ENCODE measurements at regions not wholly inside any gene's neighbourhood (a gene's known extent, or its start where the extent isn't known, plus 50 kb on each side); places are given as distances from the start of the nearest gene placed in this dataset.

DNA sequence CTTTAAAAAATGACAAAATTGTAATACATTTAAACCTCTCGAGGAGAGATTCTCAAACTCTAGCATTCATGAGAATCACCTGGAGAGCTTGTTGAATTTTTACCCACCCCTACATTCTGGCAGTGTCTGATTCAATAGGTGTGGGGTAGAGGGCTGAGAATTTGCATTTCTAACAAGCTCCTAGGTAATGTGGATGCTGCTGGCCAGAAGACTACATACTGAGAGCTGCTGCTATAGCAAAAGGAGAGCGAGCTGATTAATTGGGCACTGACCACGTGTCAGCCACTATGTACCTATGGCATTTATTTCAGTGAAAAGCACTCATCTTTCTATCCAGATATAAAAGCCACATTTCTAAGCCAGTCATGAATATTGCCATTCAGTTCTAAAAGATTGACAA is 169.0 kb upstream of the NRSN1 start:
- H2BK12ac ChIP-seq (ENCODE audit: insufficient read length, low read depth, low read length): no peak overlapping the region
- Mint-ChIP-seq H3K9me3 (no peaks in the 10 kb centered on the region), H3K4me3 (no peak overlapping the region), H3K27me3 (ENCODE audit: low read depth) (no peaks in the 10 kb centered on the region), H3K36me3 (ENCODE audit: insufficient read depth in 1 of 3, low read depth in 3 of 3) (no peaks in the 10 kb centered on the region), H3K27ac (no peak overlapping the region), H3K4me1 (peaks cover 13 to 18% of the 10 kb centered on the region in 2 experiments)
- H3K79me1 ChIP-seq (ENCODE audit: insufficient read depth, low read depth, low read length, poor library complexity, severe bottlenecking): no peaks in the 10 kb centered on the region
- no peak overlapping the region for H3T11ph ChIP-seq (ENCODE audit: low read length)
- no peak overlapping the region for H3K56ac ChIP-seq (ENCODE audit: insufficient read length, low read depth, low read length)
- no peak for TF ChIP-seq CTCF (conservative IDR thresholded peaks at IDR 0.05)
- no peaks in the 10 kb centered on the region for H3K4me1 ChIP-seq (ENCODE audit: insufficient read depth, low read length)
- H3K23me2 ChIP-seq (ENCODE audit: insufficient read length, low read depth, low read length, poor library complexity, severe bottlenecking): no peaks in the 10 kb centered on the region
- H4K20me1 ChIP-seq (ENCODE audit: control insufficient read depth, insufficient read depth, insufficient read length): no peaks in the 10 kb centered on the region
- H2BK15ac ChIP-seq (ENCODE audit: low read depth, low read length): no peak overlapping the region
- no peak overlapping the region for H3K23ac ChIP-seq (ENCODE audit: insufficient read length, low read depth, low read length)
- no peak overlapping the region for H3K9ac ChIP-seq (ENCODE audit: extremely low read depth, insufficient read length, low read length)
- H4K8ac ChIP-seq (replicated peaks; ENCODE audit: insufficient read length, low read depth, low read length): no peak overlapping the region
- H3K4me2 ChIP-seq (ENCODE audit: insufficient read depth, insufficient read length, low read length): no peak overlapping the region
- no peak overlapping the region for H2BK5ac ChIP-seq (ENCODE audit: insufficient read length, low read length)
- no peak overlapping the region for H4K91ac ChIP-seq (ENCODE audit: insufficient read length, low read depth, low read length)
- no peak overlapping the region for H4K5ac ChIP-seq (ENCODE audit: insufficient read length, low read depth, low read length)
- no peak for DNase-seq
- no peak overlapping the region for H2AFZ ChIP-seq (ENCODE audit: low read length)
- no peak overlapping the region for H3K14ac ChIP-seq (ENCODE audit: insufficient read depth, low read length)
- no peaks in the 10 kb centered on the region for H3K27me3 ChIP-seq (ENCODE audit: insufficient read depth, low read length)
- no peaks in the 10 kb centered on the region for H3K79me2 ChIP-seq (ENCODE audit: insufficient read depth, low read length)
- no peak overlapping the region for H2BK20ac ChIP-seq (ENCODE audit: low read depth, low read length, poor library complexity, severe bottlenecking)
- H3K9me3 ChIP-seq (ENCODE audit: control insufficient read depth, low read depth, low read length): no peaks in the 10 kb centered on the region
- no peak overlapping the region for H2BK120ac ChIP-seq (ENCODE audit: low read depth, low read length, poor library complexity, severe bottlenecking)
- H2AK5ac ChIP-seq (ENCODE audit: insufficient read length, low read length): no peak overlapping the region
- H3K27ac ChIP-seq (ENCODE audit: insufficient read length, low read depth, low read length): no peak overlapping the region
- H3K18ac ChIP-seq (ENCODE audit: insufficient read length, low read depth, low read length): no peak overlapping the region
- no CpG with 5 or more reads among the region's 3 CpGs for WGBS (ENCODE audit: extremely low coverage, insufficient read length, low lambda C conversion rate)
- H3K4ac ChIP-seq (ENCODE audit: low read depth, low read length): no peak overlapping the region
